Stomach (tissue), 8 donors: ENCODE measurements at regions not wholly inside any gene's neighbourhood (a gene's known extent, or its start where the extent isn't known, plus 50 kb on each side); places are given as distances from the start of the nearest gene placed in this dataset.

Source experiments
- DNase-seq, 2 donors: peaks; one replicate each; pipeline versions ENCODE4 v3.0.0 to v3.0.0-alpha.2; 2013 to 2019
- H3K27ac ChIP-seq, 5 donors: fragments of 200-600 bp in 4 of 5; sonication (generic) in 4 of 5; one replicate each; pipeline ENCODE4 v1.5.1; 2013 to 2019; ENCODE audit warnings: mild to moderate bottlenecking in 1 of 5, moderate library complexity in 1 of 5
- H3K27me3 ChIP-seq, 3 donors: fragments of 200-600 bp; sonication (generic); one replicate each; pipeline ENCODE4 v1.5.1; 2017 to 2019; ENCODE audit warnings: mixed run types in 1 of 3
- H3K36me3 ChIP-seq, 4 donors: fragments of 200-600 bp; sonication (generic); 1 replicate in 3 of 4; 2 replicates in 1 of 4; pipeline ENCODE4 v1.5.1; 2016 to 2019
- H3K4me1 ChIP-seq, 4 donors: fragments of 200-600 bp; sonication (generic); one replicate each; pipeline ENCODE4 v1.5.1; 2016 to 2019
- H3K4me3 ChIP-seq, 4 donors: fragments of 200-600 bp; sonication (generic) in 3 of 4; one replicate each; pipeline ENCODE4 v1.5.1; 2016 to 2019; ENCODE audit warnings: mild to moderate bottlenecking in 1 of 4
- H3K9me3 ChIP-seq, 4 donors: fragments of 200-600 bp; sonication (generic); one replicate each; pipeline ENCODE4 v1.5.1; 2016 to 2019
- EP300 ChIP-seq: sonication (generic); formaldehyde crosslinking; IDR thresholded peaks from one replicate; pipeline ENCODE4 v1.6.1; 2017; ENCODE audit warnings: antibody characterized with exemption
- POLR2A ChIP-seq, 4 donors: fragments of 450-650 bp; IDR thresholded peaks; one replicate each; pipeline ENCODE4 v1.6.1; 2016; ENCODE audit warnings: antibody characterized with exemption in 4 of 4, control low read depth in 2 of 4, mild to moderate bottlenecking in 1 of 4, moderate library complexity in 1 of 4
- POLR2AphosphoS5 ChIP-seq, 3 donors: sonication (generic); formaldehyde crosslinking; IDR thresholded peaks; one replicate each; pipeline ENCODE4 v1.6.1; 2016; ENCODE audit warnings: antibody characterized with exemption in 3 of 3
- WGBS, 5 donors: extraction: QIAGEN DNeasy Blood & Tissue Kit in 3 of 5; methylation state at CpG; one replicate each; pipeline versions ENCODE4 v1.1.5 to v1.1.7; 2013 to 2018; 5-methylcytosine and 5-hydroxymethylcytosine counted together
- intact Hi-C: fragments of 100-400 bp; cut with DNase I; formaldehyde crosslinking; loops from one replicate; pipeline ENCODE4 v1.15.1; 2023; ENCODE audit warnings: low total_unique reads
- TF ChIP-seq, protein P1 (sequence below), 7 experiments: fragments of 450-650 bp in 4 of 7; fragments of 200-600 bp in 3 of 7; sonication (generic) in 3 of 7; IDR thresholded peaks; one replicate each; pipeline ENCODE4 v1.5.1; 2016 to 2019; ENCODE audit warnings: antibody characterized with exemption in 7 of 7, control low read depth in 2 of 7, mild to moderate bottlenecking in 1 of 7
- donor health status: healthy with polysubstance abuse.
- donor health status: Bipolar disorder and iron deficiency.
- donor health status: healthy.

GRCh38 chr1:56263908-56264307, 315.5 kb downstream of the PLPP3 start:
- Histone ChIP-seq H3K27me3 (no peaks in the 10 kb centered on the region), H3K36me3 (no peaks in the 10 kb centered on the region), H3K4me3 (no peak overlapping the region), H3K9me3 (peaks cover 0 to 9% (median 4%) of the 10 kb centered on the region in 4 donors), H3K27ac (no peak overlapping the region), H3K4me1 (no peaks in the 10 kb centered on the region)
- intact Hi-C loops = no loop called here
- TF ChIP-seq EP300 (no peak), POLR2AphosphoS5 (IDR thresholded peaks at IDR 0.05) (no peak), POLR2A (IDR thresholded peaks at IDR 0.05) (no peak)
- TF ChIP-seq, protein P1, sequence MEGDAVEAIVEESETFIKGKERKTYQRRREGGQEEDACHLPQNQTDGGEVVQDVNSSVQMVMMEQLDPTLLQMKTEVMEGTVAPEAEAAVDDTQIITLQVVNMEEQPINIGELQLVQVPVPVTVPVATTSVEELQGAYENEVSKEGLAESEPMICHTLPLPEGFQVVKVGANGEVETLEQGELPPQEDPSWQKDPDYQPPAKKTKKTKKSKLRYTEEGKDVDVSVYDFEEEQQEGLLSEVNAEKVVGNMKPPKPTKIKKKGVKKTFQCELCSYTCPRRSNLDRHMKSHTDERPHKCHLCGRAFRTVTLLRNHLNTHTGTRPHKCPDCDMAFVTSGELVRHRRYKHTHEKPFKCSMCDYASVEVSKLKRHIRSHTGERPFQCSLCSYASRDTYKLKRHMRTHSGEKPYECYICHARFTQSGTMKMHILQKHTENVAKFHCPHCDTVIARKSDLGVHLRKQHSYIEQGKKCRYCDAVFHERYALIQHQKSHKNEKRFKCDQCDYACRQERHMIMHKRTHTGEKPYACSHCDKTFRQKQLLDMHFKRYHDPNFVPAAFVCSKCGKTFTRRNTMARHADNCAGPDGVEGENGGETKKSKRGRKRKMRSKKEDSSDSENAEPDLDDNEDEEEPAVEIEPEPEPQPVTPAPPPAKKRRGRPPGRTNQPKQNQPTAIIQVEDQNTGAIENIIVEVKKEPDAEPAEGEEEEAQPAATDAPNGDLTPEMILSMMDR (IDR thresholded peaks at IDR 0.05) = no peak
- 88 to 94% (median 91%) methylated on average over 3 of the region's 3 CpGs for WGBS, 5 donors
- no peak for DNase-seq

DNA sequence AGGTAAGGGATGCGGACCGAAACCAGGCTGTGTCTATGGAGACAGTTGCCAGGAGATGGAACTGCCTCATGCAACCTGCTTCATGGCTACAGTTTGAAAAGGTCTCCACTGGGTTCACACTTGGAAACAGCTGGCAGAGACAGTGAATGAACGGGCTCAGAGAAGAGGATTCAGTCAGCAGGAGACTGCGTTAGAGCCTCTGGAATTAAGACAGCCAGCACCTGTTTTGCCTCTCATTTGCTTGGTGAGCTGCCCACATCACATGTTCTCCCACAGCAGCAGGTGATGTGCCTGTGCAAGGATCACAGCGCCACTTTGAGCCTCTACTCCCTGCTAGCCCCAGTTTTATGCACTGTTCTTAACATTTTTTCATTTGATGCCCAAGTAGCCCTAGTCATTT, 321.0 kb downstream of the PLPP3 start:
- Histone ChIP-seq H3K27me3 (no peaks in the 10 kb centered on the region), H3K9me3 (peaks cover 0 to 9% (median 4%) of the 10 kb centered on the region in 4 donors), H3K4me1 (peaks cover 0 to 15% (median 7%) of the 10 kb centered on the region in 4 donors), H3K27ac (no peak overlapping the region), H3K4me3 (no peak overlapping the region), H3K36me3 (no peaks in the 10 kb centered on the region)
- intact Hi-C loops = no loop called here
- no peak for TF ChIP-seq POLR2A (IDR thresholded peaks at IDR 0.05)
- TF ChIP-seq POLR2AphosphoS5 (IDR thresholded peaks at IDR 0.05) = no peak
- TF ChIP-seq, protein P1 (IDR thresholded peaks at IDR 0.05) = no peak
- no peak for TF ChIP-seq EP300
- DNase-seq = peak in 1 of 2 donors; percentile 14
- 78 to 89% (median 86%) methylated on average over 5 of the region's 5 CpGs for WGBS, 5 donors

DNA sequence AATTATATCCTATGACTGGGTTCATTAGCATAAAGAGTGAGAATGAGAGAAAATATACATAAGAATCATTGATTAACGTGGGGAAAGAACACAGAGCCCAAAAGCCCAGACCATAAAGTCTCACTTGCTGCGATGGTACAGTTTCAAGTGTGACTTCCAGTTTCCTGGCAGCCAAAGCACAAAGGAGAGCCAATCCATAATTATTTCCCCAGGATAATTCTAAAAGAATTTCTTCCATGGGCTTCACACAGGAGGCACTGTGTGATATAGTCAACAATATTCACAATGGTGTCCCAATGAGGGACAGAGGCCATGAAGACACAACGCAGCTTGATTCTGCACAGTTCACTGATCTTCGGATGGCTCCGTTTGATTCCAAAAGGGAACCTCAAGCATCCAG, 321.6 kb downstream of the PLPP3 start:
- H3K27ac ChIP-seq = no peak overlapping the region
- peaks cover 0 to 9% (median 4%) of the 10 kb centered on the region in 4 donors for H3K9me3 ChIP-seq
- intact Hi-C loops = no loop called here
- H3K27me3 ChIP-seq = no peaks in the 10 kb centered on the region
- 85 to 93% (median 89%) methylated on average over 5 of the region's 5 CpGs for WGBS, 5 donors
- peaks cover 0 to 15% (median 7%) of the 10 kb centered on the region in 4 donors for H3K4me1 ChIP-seq
- no peak for DNase-seq
- H3K36me3 ChIP-seq = no peaks in the 10 kb centered on the region
- H3K4me3 ChIP-seq = no peak overlapping the region
- no peak for TF ChIP-seq EP300
- no peak for TF ChIP-seq POLR2A (IDR thresholded peaks at IDR 0.05)
- TF ChIP-seq, protein P1 (IDR thresholded peaks at IDR 0.05) = no peak
- no peak for TF ChIP-seq POLR2AphosphoS5 (IDR thresholded peaks at IDR 0.05)

DNA sequence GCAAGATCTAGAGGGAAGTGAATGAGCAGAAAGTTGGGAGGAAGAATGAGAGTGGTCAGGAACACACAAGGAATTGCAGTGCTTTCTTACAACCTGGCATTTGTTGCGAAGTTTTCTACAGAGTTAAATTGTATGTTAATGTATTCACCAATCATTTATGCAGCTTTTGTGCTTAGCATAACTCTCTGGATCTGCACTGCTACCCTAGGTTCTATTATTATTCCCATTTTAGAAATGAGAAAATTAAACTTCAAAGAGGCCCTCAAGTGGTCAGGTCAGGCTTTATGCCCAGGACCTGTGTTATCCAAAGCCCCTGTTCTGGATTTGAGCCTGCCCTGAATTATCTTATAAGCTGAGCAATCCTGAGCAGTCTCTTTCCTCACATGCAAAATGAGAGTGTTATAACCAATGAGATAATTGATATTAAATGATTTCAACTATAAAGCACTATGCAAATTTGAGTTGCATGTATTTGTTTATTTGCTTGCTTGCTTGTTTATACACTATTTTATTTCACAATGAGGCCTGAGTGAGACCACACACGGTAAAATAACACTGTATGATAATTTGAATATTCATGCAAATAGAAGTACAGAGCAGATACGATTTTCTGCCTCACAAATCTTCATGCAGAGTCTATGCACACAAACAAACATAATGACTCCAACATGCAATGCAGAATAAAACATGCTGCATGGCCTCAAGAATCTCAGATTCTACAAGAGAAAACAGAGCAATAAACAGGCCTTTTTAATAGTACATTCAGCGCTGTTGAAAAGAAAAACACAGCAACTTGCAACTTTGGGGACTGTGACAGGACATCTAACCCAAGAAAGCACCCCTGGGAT, 323.0 kb downstream of the PLPP3 start:
- 70 to 85% (median 82%) methylated on average over 4 of the region's 4 CpGs for WGBS, 5 donors
- Histone ChIP-seq H3K9me3 (peaks cover 0 to 9% (median 4%) of the 10 kb centered on the region in 4 donors), H3K36me3 (no peaks in the 10 kb centered on the region), H3K4me3 (no peak overlapping the region), H3K27me3 (no peaks in the 10 kb centered on the region), H3K4me1 (peaks cover 0 to 15% (median 7%) of the 10 kb centered on the region in 4 donors), H3K27ac (peak overlapping the region in 2 of 5 donors; percentile 43 to 62)
- intact Hi-C loops = no loop called here
- TF ChIP-seq, protein P1 (IDR thresholded peaks at IDR 0.05) = no peak
- no peak for TF ChIP-seq EP300
- no peak for TF ChIP-seq POLR2AphosphoS5 (IDR thresholded peaks at IDR 0.05)
- no peak for TF ChIP-seq POLR2A (IDR thresholded peaks at IDR 0.05)
- no peak for DNase-seq
